CD4-positive, CD25-positive, alpha-beta regulatory T cell (primary cell): ENCODE measurements at regions not wholly inside any gene's neighbourhood (a gene's known extent, or its start where the extent isn't known, plus 50 kb on each side); places are given as distances from the start of the nearest gene placed in this dataset.
"Not testable (repeated sequence)": the region's sequence is repeated elsewhere in the genome, so short reads cannot be mapped to it uniquely, and the experiment has no call there.

Source experiments
- ATAC-seq, 2 donors: fragments of 150-1000 bp; cut with Tn5 transposase; one replicate each; pipeline ENCODE4 v1.10.0; 2021; ENCODE audit warnings: low read depth in 2 of 2, moderate number of reproducible peaks in 2 of 2, moderate library complexity in 1 of 2
- DNase-seq, 3 donors: peaks; one replicate each; pipeline versions ENCODE4 v3.0.0 to v3.0.0-alpha.2; 2012 to 2022; ENCODE audit warnings: mixed read lengths in 1 of 3
- H3K27ac ChIP-seq: one replicate; pipeline ENCODE4 v1.7.0; 2013; ENCODE audit warnings: mild to moderate bottlenecking, low read length; ENCODE audit not compliant: insufficient read depth, poor library complexity, severe bottlenecking
- H3K27me3 ChIP-seq: one replicate; pipeline ENCODE4 v1.7.0; 2013; ENCODE audit warnings: low read length; ENCODE audit not compliant: control insufficient read depth, insufficient read depth
- H3K36me3 ChIP-seq: one replicate; pipeline ENCODE4 v1.7.0; 2013; ENCODE audit warnings: mild to moderate bottlenecking, low read length, moderate library complexity; ENCODE audit not compliant: control insufficient read depth, insufficient read depth
- H3K4me1 ChIP-seq: 2 replicates; pipeline ENCODE4 v1.7.0; 2013; ENCODE audit warnings: mild to moderate bottlenecking, low read length; ENCODE audit not compliant: insufficient read depth, control insufficient read depth, poor library complexity, severe bottlenecking
- H3K4me3 ChIP-seq: one replicate; pipeline ENCODE4 v1.7.0; 2013; ENCODE audit warnings: low read depth, mild to moderate bottlenecking, low read length, moderate library complexity
- H3K9me3 ChIP-seq, 2 experiments: 1 replicate in 1 of 2; 2 replicates in 1 of 2; pipeline ENCODE4 v1.7.0; 2013; ENCODE audit warnings: low read length in 2 of 2, mild to moderate bottlenecking in 1 of 2, moderate library complexity in 1 of 2; ENCODE audit not compliant: control insufficient read depth in 2 of 2
- H3K27ac Mint-ChIP-seq, 3 donors: one replicate each; pipeline ENCODE4 v1.8.0; 2020 to 2022; ENCODE audit warnings: mild to moderate bottlenecking in 3 of 3, mixed read lengths in 3 of 3, moderate library complexity in 2 of 3
- H3K27me3 Mint-ChIP-seq: one replicate; pipeline ENCODE4 v1.8.0; 2022; ENCODE audit warnings: mild to moderate bottlenecking, mixed read lengths
- H3K36me3 Mint-ChIP-seq: one replicate; pipeline ENCODE4 v1.8.0; 2020; ENCODE audit warnings: mixed read lengths
- H3K4me1 Mint-ChIP-seq, 4 donors: one replicate each; pipeline ENCODE4 v1.8.0; 2020 to 2022; ENCODE audit warnings: mixed read lengths in 4 of 4, mild to moderate bottlenecking in 1 of 4
- H3K4me3 Mint-ChIP-seq, 4 donors: one replicate each; pipeline ENCODE4 v1.8.0; 2020 to 2022; ENCODE audit warnings: mild to moderate bottlenecking in 4 of 4, mixed read lengths in 4 of 4, moderate library complexity in 3 of 4
- H3K9me3 Mint-ChIP-seq, 7 donors: one replicate each; pipeline ENCODE4 v1.8.0; 2020 to 2022; ENCODE audit warnings: mixed read lengths in 7 of 7, mild to moderate bottlenecking in 3 of 7, moderate library complexity in 2 of 7

DNA sequence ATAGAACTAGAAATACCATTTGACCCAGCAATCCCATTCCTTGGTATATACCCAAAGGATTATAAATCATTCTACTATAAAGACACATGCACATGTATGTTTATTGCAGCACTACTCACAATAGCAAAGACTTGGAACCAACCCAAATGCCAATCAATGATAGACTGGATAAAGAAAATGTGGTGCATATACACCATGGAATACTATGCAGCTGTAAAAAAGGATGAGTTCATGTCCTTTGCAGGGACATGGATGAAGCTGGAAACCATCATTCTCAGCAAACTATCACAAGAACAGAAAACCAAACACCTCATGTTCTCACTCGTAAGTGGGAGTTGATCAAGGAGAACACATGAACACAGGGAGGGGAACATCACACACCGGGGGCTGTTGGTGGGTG is 108.9 kb upstream of the IL1RAPL2 start:
- not testable (repeated sequence) for H3K4me1 ChIP-seq, H3K27ac ChIP-seq, H3K36me3 Mint-ChIP-seq, H3K4me1 Mint-ChIP-seq, H3K36me3 ChIP-seq, H3K9me3 ChIP-seq, H3K4me3 ChIP-seq, H3K9me3 Mint-ChIP-seq, H3K27ac Mint-ChIP-seq, ATAC-seq, H3K4me3 Mint-ChIP-seq, H3K27me3 Mint-ChIP-seq, H3K27me3 ChIP-seq, DNase-seq

GRCh38 chrX:104450316-104450715 is 115.7 kb upstream of the IL1RAPL2 start:
- DNase-seq (no peak), ATAC-seq (no peak)
- peaks cover 0 to 1% (median 0%) of the 10 kb centered on the region in 7 donors for H3K9me3 Mint-ChIP-seq
- Histone ChIP-seq H3K27ac (no peak overlapping the region), H3K36me3 (no peaks in the 10 kb centered on the region), H3K9me3 (no peaks in the 10 kb centered on the region), H3K4me1 (no peaks in the 10 kb centered on the region), H3K4me3 (no peak overlapping the region), H3K27me3 (no peaks in the 10 kb centered on the region)
- H3K36me3 Mint-ChIP-seq, result no peaks in the 10 kb centered on the region
- H3K4me1 Mint-ChIP-seq, result no peaks in the 10 kb centered on the region
- no peak overlapping the region for H3K4me3 Mint-ChIP-seq
- no peak overlapping the region for H3K27ac Mint-ChIP-seq
- H3K27me3 Mint-ChIP-seq, result no peaks in the 10 kb centered on the region

GRCh38 chrX:104445591-104445990 is 120.4 kb upstream of the IL1RAPL2 start:
- no peak for ATAC-seq
- H3K27me3 Mint-ChIP-seq, result no peaks in the 10 kb centered on the region
- no peak for DNase-seq
- H3K4me3 ChIP-seq, result no peak overlapping the region
- no peak overlapping the region for H3K27ac ChIP-seq
- no peak overlapping the region for H3K4me3 Mint-ChIP-seq
- H3K4me1 ChIP-seq, result no peaks in the 10 kb centered on the region
- no peaks in the 10 kb centered on the region for H3K27me3 ChIP-seq
- no peaks in the 10 kb centered on the region for H3K9me3 ChIP-seq
- peaks cover 0 to 1% (median 0%) of the 10 kb centered on the region in 7 donors for H3K9me3 Mint-ChIP-seq
- no peaks in the 10 kb centered on the region for H3K36me3 ChIP-seq
- no peaks in the 10 kb centered on the region for H3K4me1 Mint-ChIP-seq
- no peaks in the 10 kb centered on the region for H3K36me3 Mint-ChIP-seq
- peak overlapping the region in 1 of 3 donors; percentile 69 for H3K27ac Mint-ChIP-seq

DNA sequence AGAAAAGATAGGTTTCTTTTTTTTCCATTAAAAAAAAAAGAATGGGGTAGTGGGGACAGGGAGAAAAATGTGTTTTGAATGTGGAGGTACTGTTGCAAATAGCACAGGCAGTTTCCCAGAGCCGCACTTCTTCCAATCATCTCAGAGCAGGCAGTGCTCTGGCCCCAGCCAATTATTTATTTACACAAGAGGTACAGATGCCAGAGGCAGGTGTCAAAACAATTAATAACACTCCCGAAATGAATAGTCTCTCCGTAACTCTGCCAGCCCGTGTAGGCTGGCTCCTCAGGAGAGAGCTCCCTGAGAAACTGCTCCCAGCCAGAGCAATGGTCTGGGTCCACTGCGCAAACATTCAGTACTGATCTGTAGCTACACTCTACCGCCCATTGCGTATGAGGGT is 130.8 kb upstream of the IL1RAPL2 start:
- no peak overlapping the region for H3K27ac Mint-ChIP-seq
- Histone ChIP-seq H3K27me3 (no peaks in the 10 kb centered on the region), H3K36me3 (no peaks in the 10 kb centered on the region), H3K4me1 (no peaks in the 10 kb centered on the region), H3K9me3 (no peaks in the 10 kb centered on the region), H3K4me3 (no peak overlapping the region), H3K27ac (no peak overlapping the region)
- H3K4me1 Mint-ChIP-seq, result no peaks in the 10 kb centered on the region
- no peaks in the 10 kb centered on the region for H3K27me3 Mint-ChIP-seq
- peaks cover 0 to 1% (median 0%) of the 10 kb centered on the region in 7 donors for H3K9me3 Mint-ChIP-seq
- ATAC-seq (no peak), DNase-seq (no peak)
- H3K4me3 Mint-ChIP-seq, result no peak overlapping the region
- H3K36me3 Mint-ChIP-seq, result no peaks in the 10 kb centered on the region

GRCh38 chrX:104432321-104432720 is 133.7 kb upstream of the IL1RAPL2 start:
- no peak for DNase-seq
- Mint-ChIP-seq H3K9me3 (peaks cover 0 to 1% (median 0%) of the 10 kb centered on the region in 7 donors), H3K27me3 (no peaks in the 10 kb centered on the region), H3K36me3 (no peaks in the 10 kb centered on the region), H3K27ac (no peak overlapping the region), H3K4me3 (no peak overlapping the region), H3K4me1 (no peaks in the 10 kb centered on the region)
- no peak for ATAC-seq
- Histone ChIP-seq H3K4me1 (no peaks in the 10 kb centered on the region), H3K4me3 (no peak overlapping the region), H3K27ac (no peak overlapping the region), H3K36me3 (no peaks in the 10 kb centered on the region), H3K27me3 (no peaks in the 10 kb centered on the region), H3K9me3 (no peaks in the 10 kb centered on the region)

DNA sequence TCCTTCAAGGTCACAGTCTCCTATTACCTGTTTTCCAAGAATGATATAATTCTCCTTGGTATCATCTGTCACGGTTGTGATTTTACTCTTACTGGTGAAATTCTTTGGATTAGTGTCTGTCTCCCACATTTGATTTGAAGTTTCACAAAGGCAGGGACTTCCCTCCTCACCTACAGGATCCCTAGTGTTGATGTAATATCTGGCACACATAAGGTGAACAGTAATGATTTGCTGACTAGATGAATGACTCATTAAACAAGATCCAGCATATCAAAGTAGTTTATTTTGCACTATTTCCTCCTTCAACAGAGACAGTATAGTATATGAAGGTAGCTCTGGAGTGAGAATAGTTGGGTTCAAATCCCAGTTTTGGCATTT is 135.3 kb upstream of the IL1RAPL2 start:
- Histone ChIP-seq H3K4me3 (no peak overlapping the region), H3K27me3 (no peaks in the 10 kb centered on the region), H3K27ac (no peak overlapping the region), H3K36me3 (no peaks in the 10 kb centered on the region), H3K4me1 (no peaks in the 10 kb centered on the region), H3K9me3 (no peaks in the 10 kb centered on the region)
- peaks cover 0 to 1% (median 0%) of the 10 kb centered on the region in 7 donors for H3K9me3 Mint-ChIP-seq
- H3K27me3 Mint-ChIP-seq, result no peaks in the 10 kb centered on the region
- no peaks in the 10 kb centered on the region for H3K4me1 Mint-ChIP-seq
- H3K4me3 Mint-ChIP-seq, result no peak overlapping the region
- H3K27ac Mint-ChIP-seq, result no peak overlapping the region
- DNase-seq, result no peak
- ATAC-seq, result no peak
- no peaks in the 10 kb centered on the region for H3K36me3 Mint-ChIP-seq

DNA sequence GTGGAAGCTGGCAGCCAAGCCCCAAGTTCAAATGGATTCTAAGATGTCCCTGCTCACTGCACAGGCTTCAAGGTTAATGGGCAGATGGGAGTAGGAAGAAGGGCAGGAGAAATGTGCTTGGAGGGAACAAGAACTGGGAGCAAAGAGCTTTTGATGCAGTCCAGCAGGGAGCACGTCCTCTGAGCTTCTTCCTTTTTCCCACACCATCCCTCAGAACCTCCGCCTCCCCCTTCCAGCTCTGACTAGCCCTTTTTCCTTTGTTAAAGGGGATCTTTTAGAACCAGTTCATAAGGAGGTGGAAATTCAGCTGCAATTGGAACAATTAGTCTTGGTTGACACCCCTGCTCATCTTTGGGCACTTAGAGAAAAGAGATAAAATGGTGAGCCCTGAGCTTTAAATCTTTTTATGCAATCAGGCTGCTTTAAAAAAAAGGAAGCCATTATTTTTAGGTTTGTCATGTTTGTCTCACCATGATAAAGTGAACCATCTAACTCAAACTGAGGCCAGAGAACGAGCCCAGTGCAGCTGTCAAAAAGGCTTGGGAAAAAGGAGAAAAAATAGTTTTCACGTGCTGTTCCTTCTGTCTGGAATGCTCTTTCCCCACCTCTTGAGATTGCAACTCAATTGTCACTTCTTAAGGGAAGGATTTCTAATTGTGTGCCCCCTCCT is 135.8 kb upstream of the IL1RAPL2 start:
- DNase-seq (no peak), ATAC-seq (no peak)
- no peak overlapping the region for H3K4me3 Mint-ChIP-seq
- no peaks in the 10 kb centered on the region for H3K27me3 ChIP-seq
- H3K27ac ChIP-seq, result no peak overlapping the region
- H3K4me1 Mint-ChIP-seq, result no peaks in the 10 kb centered on the region
- H3K9me3 Mint-ChIP-seq, result peaks cover 0 to 1% (median 0%) of the 10 kb centered on the region in 7 donors
- no peaks in the 10 kb centered on the region for H3K36me3 Mint-ChIP-seq
- no peaks in the 10 kb centered on the region for H3K27me3 Mint-ChIP-seq
- H3K4me1 ChIP-seq, result no peaks in the 10 kb centered on the region
- H3K9me3 ChIP-seq, result no peaks in the 10 kb centered on the region
- no peak overlapping the region for H3K27ac Mint-ChIP-seq
- no peaks in the 10 kb centered on the region for H3K36me3 ChIP-seq
- H3K4me3 ChIP-seq, result no peak overlapping the region

DNA sequence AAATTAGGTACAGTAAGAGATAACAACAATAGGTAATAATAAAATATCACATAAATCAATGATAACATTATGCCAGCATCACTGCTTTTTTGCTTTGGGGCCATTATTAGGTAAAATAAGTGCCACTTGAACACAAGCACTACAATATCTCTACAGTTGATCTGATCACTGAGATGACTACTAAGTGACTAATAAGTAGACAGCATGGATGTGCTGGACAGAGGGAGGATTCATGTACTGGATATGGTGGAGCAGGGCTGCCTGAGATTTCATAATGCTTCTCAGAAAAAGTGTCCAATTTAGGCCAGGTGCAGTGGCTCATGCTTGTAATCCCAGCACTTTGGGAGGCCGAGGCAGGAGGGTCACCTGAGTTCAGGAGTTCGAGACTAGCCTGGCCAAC is 137.8 kb upstream of the IL1RAPL2 start:
- Histone ChIP-seq H3K27ac (no peak overlapping the region), H3K9me3 (no peaks in the 10 kb centered on the region), H3K4me1 (no peaks in the 10 kb centered on the region), H3K4me3 (no peak overlapping the region), H3K27me3 (no peaks in the 10 kb centered on the region), H3K36me3 (no peaks in the 10 kb centered on the region)
- H3K36me3 Mint-ChIP-seq, result no peaks in the 10 kb centered on the region
- no peak for DNase-seq
- no peak for ATAC-seq
- H3K27ac Mint-ChIP-seq, result no peak overlapping the region
- H3K4me1 Mint-ChIP-seq, result no peaks in the 10 kb centered on the region
- no peak overlapping the region for H3K4me3 Mint-ChIP-seq
- peaks cover 0 to 1% (median 0%) of the 10 kb centered on the region in 7 donors for H3K9me3 Mint-ChIP-seq
- H3K27me3 Mint-ChIP-seq, result no peaks in the 10 kb centered on the region
